OCI-LY1 (cell line): ENCODE measurements at regions not wholly inside any gene's neighbourhood (a gene's known extent, or its start where the extent isn't known, plus 50 kb on each side); places are given as distances from the start of the nearest gene placed in this dataset.

Experiments
- H2AFZ ChIP-seq: fragments of 200-600 bp; sonication (generic), shearing (Covaris generic); 2 replicates; pipeline ENCODE4 v1.6.0; 2014; ENCODE audit warnings: antibody characterized with exemption, mild to moderate bottlenecking, low read length
- H3F3A ChIP-seq: fragments of 200-600 bp; sonication (generic), shearing (Covaris generic); 2 replicates; pipeline ENCODE4 v1.6.0; 2014; ENCODE audit warnings: mild to moderate bottlenecking, antibody characterized with exemption, low read length, moderate library complexity; ENCODE audit not compliant: insufficient read depth
- H3K27ac ChIP-seq: fragments of 200-600 bp; sonication (generic); 2 replicates; pipeline ENCODE4 v1.5.1; 2014; ENCODE audit warnings: low read length, mixed run types, mild to moderate bottlenecking, low read depth; ENCODE audit not compliant: poor library complexity, severe bottlenecking
- H3K27me3 ChIP-seq: fragments of 200-600 bp; sonication (generic); 2 replicates; pipeline ENCODE4 v1.6.0; 2014; ENCODE audit warnings: antibody characterized with exemption, mild to moderate bottlenecking, low read length, moderate library complexity; ENCODE audit not compliant: insufficient read depth
- H3K36me3 ChIP-seq: fragments of 200-600 bp; sonication (generic); 2 replicates; pipeline ENCODE4 v1.6.1; 2014; ENCODE audit warnings: mild to moderate bottlenecking, antibody characterized with exemption, low read length, moderate library complexity, mixed read lengths; ENCODE audit not compliant: insufficient read depth
- H3K4me1 ChIP-seq: fragments of 200-600 bp; sonication (generic); 2 replicates; pipeline ENCODE4 v1.5.1; 2014; ENCODE audit warnings: mild to moderate bottlenecking, low read length, moderate library complexity; ENCODE audit not compliant: insufficient read depth, severe bottlenecking
- H3K4me2 ChIP-seq: fragments of 200-600 bp; sonication (generic), shearing (Covaris generic); 2 replicates; pipeline ENCODE4 v1.6.1; 2014; ENCODE audit warnings: low read length
- H3K4me3 ChIP-seq: fragments of 200-600 bp; sonication (generic); 2 replicates; pipeline ENCODE4 v1.5.1; 2014; ENCODE audit warnings: low read length, low read depth, mild to moderate bottlenecking, mixed read lengths; ENCODE audit not compliant: poor library complexity, severe bottlenecking
- H3K79me2 ChIP-seq: fragments of 200-600 bp; shearing (Covaris generic); 2 replicates; pipeline ENCODE4 v1.6.1; 2016; ENCODE audit warnings: mixed run types, low read length, mixed read lengths; ENCODE audit not compliant: insufficient read depth
- H3K9ac ChIP-seq: fragments of 200-600 bp; sonication (generic), shearing (Covaris generic); 2 replicates; pipeline ENCODE4 v1.6.1; 2014; ENCODE audit warnings: mild to moderate bottlenecking, low read length, mixed read lengths
- H3K9me2 ChIP-seq: fragments of 200-600 bp; sonication (generic), shearing (Covaris generic); 2 replicates; pipeline ENCODE4 v1.6.1; 2014; ENCODE audit warnings: low read depth, mild to moderate bottlenecking, low read length, mixed read lengths
- H3K9me3 ChIP-seq: fragments of 200-600 bp; shearing (Covaris generic); 2 replicates; pipeline ENCODE4 v1.6.1; 2014; ENCODE audit warnings: low read length, mixed read lengths
- H4K20me1 ChIP-seq: fragments of 200-600 bp; sonication (generic), shearing (Covaris generic); 2 replicates; pipeline ENCODE4 v1.6.0; 2016; ENCODE audit warnings: mild to moderate bottlenecking, low read length; ENCODE audit not compliant: insufficient read depth
- EZH2 ChIP-seq: fragments of 200-600 bp; sonication (generic), shearing (Covaris generic); IDR thresholded peaks from 2 replicates; pipeline ENCODE4 v1.8.0; 2017; ENCODE audit warnings: borderline replicate concordance, mixed run types, mild to moderate bottlenecking, antibody characterized with exemption, low read length, moderate library complexity, mixed read lengths
- TF ChIP-seq, protein P1 (sequence below): fragments of 200-600 bp; sonication (generic), shearing (Covaris generic); IDR thresholded peaks from 2 replicates; pipeline ENCODE4 v1.5.1; 2017; ENCODE audit warnings: mild to moderate bottlenecking, antibody characterized with exemption, low read length, moderate library complexity, mixed read lengths

DNA sequence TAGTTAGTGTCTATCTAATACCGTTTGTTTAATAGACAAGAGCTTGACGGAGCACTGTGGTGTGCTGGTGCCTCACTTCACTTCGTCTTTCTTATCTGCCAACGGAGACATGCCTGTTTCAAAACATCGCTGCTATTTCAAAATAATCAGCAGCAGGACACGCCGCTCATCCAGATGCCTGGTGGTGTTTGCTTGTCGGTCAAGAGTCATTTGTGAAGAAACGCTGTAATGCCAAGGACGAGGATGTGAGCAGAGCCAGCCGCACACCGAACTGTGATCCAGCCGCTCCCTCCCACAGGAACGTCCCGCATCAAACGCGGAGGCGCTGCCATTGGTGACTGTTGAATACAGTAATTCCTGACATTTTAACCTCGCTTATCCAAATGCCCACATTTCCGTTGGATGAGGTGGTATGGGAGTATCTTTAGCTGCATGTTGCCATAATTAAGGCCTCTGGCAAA, 432.4 kb downstream of the FBXO15 start:
- no peak overlapping the region for H2AFZ ChIP-seq
- H4K20me1 ChIP-seq = no peaks in the 10 kb centered on the region
- no peaks in the 10 kb centered on the region for H3K4me1 ChIP-seq

DNA sequence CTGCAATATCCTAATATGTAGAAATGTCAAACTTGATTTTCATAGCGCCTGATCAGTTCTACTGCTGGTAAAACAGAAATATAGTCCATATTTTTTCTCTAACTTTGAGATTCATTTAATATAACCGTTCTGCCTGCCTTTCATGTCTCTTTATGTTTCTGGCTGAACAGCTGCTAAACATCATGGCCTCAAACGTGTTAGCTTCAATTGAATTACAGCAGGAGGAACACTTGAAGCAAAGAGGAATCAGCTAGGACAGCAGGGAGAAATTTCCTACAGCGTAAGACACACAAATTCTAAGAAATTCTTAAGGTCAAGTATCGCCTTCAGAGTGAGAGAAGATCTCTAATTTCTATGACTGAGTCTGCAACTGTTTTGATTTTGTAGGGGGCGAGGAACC, 433.2 kb downstream of the FBXO15 start:
- no peak overlapping the region for H3K9ac ChIP-seq
- H3K4me1 ChIP-seq = no peaks in the 10 kb centered on the region
- H4K20me1 ChIP-seq = no peaks in the 10 kb centered on the region
- H3K36me3 ChIP-seq = no peaks in the 10 kb centered on the region
- no peak overlapping the region for H3K27ac ChIP-seq
- no peaks in the 10 kb centered on the region for H3F3A ChIP-seq
- H3K9me3 ChIP-seq = no peaks in the 10 kb centered on the region
- no peaks in the 10 kb centered on the region for H3K9me2 ChIP-seq
- H3K4me3 ChIP-seq = no peak overlapping the region
- H3K79me2 ChIP-seq = no peaks in the 10 kb centered on the region
- H3K4me2 ChIP-seq = no peak overlapping the region
- TF ChIP-seq, protein P1, sequence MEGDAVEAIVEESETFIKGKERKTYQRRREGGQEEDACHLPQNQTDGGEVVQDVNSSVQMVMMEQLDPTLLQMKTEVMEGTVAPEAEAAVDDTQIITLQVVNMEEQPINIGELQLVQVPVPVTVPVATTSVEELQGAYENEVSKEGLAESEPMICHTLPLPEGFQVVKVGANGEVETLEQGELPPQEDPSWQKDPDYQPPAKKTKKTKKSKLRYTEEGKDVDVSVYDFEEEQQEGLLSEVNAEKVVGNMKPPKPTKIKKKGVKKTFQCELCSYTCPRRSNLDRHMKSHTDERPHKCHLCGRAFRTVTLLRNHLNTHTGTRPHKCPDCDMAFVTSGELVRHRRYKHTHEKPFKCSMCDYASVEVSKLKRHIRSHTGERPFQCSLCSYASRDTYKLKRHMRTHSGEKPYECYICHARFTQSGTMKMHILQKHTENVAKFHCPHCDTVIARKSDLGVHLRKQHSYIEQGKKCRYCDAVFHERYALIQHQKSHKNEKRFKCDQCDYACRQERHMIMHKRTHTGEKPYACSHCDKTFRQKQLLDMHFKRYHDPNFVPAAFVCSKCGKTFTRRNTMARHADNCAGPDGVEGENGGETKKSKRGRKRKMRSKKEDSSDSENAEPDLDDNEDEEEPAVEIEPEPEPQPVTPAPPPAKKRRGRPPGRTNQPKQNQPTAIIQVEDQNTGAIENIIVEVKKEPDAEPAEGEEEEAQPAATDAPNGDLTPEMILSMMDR = no peak
- no peak overlapping the region for H2AFZ ChIP-seq
- H3K27me3 ChIP-seq = no peaks in the 10 kb centered on the region

More for the DNA sequence above, 432.4 kb downstream of the FBXO15 start:
- no peaks in the 10 kb centered on the region for H3K27me3 ChIP-seq
- no peak overlapping the region for H3K4me2 ChIP-seq
- H3K4me3 ChIP-seq = no peak overlapping the region
- H3K27ac ChIP-seq = no peak overlapping the region
- H3K36me3 ChIP-seq = no peaks in the 10 kb centered on the region
- no peaks in the 10 kb centered on the region for H3K9me3 ChIP-seq
- no peaks in the 10 kb centered on the region for H3F3A ChIP-seq
- no peak overlapping the region for H3K9ac ChIP-seq
- no peaks in the 10 kb centered on the region for H3K79me2 ChIP-seq
- H3K9me2 ChIP-seq = no peaks in the 10 kb centered on the region
- TF ChIP-seq, protein P1 = no peak
- TF ChIP-seq EZH2 = no peak

DNA sequence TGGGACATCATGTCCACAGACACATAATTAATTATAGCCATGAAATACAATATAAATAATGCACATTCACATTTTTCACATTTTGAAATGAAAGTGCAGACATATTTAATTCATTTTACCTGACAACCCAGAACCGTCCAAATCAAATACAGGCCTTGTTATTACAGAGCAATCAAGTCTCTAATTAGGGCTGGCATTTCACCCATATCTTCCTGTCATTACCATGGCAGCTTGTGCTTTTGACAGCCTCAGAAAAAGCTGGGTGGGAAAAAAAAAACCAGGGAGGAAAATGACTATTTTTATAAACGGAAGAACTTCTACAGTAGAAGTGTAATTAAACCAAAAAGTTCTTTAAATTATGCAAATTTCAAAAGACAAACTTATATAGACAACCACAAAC, 436.4 kb downstream of the FBXO15 start:
- Histone ChIP-seq H3K4me2 (no peak overlapping the region), H3K79me2 (no peaks in the 10 kb centered on the region), H3K9me3 (no peaks in the 10 kb centered on the region), H2AFZ (no peak overlapping the region), H3K27ac (no peak overlapping the region), H3K4me1 (no peaks in the 10 kb centered on the region), H3K36me3 (no peaks in the 10 kb centered on the region), H3K4me3 (no peak overlapping the region), H3K9me2 (no peaks in the 10 kb centered on the region), H3K27me3 (no peaks in the 10 kb centered on the region), H3F3A (no peaks in the 10 kb centered on the region), H3K9ac (no peak overlapping the region), H4K20me1 (no peaks in the 10 kb centered on the region)
- TF ChIP-seq, protein P1 = no peak
- TF ChIP-seq EZH2 = no peak
